ENCODE measurements at regions not wholly inside any gene's neighbourhood (a gene's known extent, or its start where the extent isn't known, plus 50 kb on each side); places are given as distances from the start of the nearest gene placed in this dataset.

DNA sequence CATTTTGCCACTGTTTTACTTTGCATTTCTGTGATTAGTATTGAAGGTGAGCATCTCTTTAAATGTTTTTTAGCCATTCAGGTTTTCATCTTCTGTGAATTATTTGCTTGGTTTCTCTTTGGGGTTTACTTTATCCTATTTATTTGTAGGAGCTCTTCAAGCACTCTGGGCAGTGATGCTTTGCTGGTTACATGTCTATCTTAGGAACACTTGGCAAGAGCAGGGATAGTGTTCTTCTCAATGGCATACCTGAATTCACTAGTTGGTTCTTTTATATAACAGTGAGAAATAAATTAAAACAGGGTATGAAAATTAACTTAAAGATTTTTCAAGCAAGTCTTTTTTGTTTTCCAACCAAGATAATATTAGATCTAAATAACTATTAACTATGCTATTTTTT, 119.7 kb upstream of the BACH2 start:
- CTCF ChIA-PET: interaction anchor here (0.6 kb wide), 1 partner anchor 23 kb away, joined by 3 read pairs; no protein-coding TSS in a partner anchor
- Mint-ChIP-seq H3K4me3 (ENCODE audit: unreplicated experiment) (no peak overlapping the region), H3K36me3 (ENCODE audit: insufficient read depth, unreplicated experiment) (peaks cover 7% of the 10 kb centered on the region), H3K4me1 (ENCODE audit: insufficient read depth, unreplicated experiment) (peaks cover 11% of the 10 kb centered on the region), H3K27ac (ENCODE audit: low read depth, unreplicated experiment) (no peak overlapping the region), H3K27me3 (ENCODE audit: insufficient read depth, unreplicated experiment) (no peaks in the 10 kb centered on the region), H3K9me3 (ENCODE audit: unreplicated experiment) (no peaks in the 10 kb centered on the region)
- intact Hi-C loops (cut with micrococcal nuclease): no loop called here
- POLR2A ChIA-PET: interaction anchor here (0.6 to 1.7 kb wide), 3 partner anchors 10 to 417 kb away, joined by 3 to 8 read pairs (median 3); no protein-coding TSS in a partner anchor
- no peak for DNase-seq (ENCODE audit: unreplicated experiment)
- BruUV-seq (replicated peaks): no TSS peak
- TF ChIP-seq, protein P1, sequence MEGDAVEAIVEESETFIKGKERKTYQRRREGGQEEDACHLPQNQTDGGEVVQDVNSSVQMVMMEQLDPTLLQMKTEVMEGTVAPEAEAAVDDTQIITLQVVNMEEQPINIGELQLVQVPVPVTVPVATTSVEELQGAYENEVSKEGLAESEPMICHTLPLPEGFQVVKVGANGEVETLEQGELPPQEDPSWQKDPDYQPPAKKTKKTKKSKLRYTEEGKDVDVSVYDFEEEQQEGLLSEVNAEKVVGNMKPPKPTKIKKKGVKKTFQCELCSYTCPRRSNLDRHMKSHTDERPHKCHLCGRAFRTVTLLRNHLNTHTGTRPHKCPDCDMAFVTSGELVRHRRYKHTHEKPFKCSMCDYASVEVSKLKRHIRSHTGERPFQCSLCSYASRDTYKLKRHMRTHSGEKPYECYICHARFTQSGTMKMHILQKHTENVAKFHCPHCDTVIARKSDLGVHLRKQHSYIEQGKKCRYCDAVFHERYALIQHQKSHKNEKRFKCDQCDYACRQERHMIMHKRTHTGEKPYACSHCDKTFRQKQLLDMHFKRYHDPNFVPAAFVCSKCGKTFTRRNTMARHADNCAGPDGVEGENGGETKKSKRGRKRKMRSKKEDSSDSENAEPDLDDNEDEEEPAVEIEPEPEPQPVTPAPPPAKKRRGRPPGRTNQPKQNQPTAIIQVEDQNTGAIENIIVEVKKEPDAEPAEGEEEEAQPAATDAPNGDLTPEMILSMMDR (IDR thresholded peaks at IDR 0.05; ENCODE audit: unreplicated experiment): no peak

DNA sequence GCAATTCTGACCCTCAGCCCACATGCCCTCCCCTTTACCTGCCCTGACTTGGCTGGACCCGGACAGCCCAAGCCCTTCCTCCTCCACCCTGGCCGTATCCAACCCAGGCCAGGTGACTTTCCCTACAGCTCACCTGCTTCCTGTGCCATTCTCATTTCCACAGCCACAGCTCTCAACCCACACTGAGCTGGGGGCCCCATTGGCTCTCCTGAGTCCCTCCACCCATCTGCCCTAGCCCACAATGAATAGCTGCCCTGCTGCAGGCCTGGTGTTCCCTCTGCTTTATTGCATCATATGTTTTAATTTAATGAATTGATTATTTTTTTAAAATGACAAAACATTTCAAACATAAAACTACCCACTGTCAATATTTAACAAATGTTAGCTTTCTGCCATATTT, 118.5 kb upstream of the BACH2 start:
- TF ChIP-seq, protein P1 (IDR thresholded peaks at IDR 0.05; ENCODE audit: unreplicated experiment): no peak
- intact Hi-C loops (cut with micrococcal nuclease): no loop called here
- peaks cover 16% of the 10 kb centered on the region for H3K4me1 Mint-ChIP-seq (ENCODE audit: insufficient read depth, unreplicated experiment)
- H3K27ac Mint-ChIP-seq (ENCODE audit: low read depth, unreplicated experiment): no peak overlapping the region
- peaks cover 7% of the 10 kb centered on the region for H3K36me3 Mint-ChIP-seq (ENCODE audit: insufficient read depth, unreplicated experiment)
- ChIA-PET POLR2A (interaction anchor here (1.1 to 1.7 kb wide), 2 partner anchors 9 to 596 kb away, joined by 3 to 8 read pairs; partner anchors contain the start of gene MDN1), CTCF (interaction anchor here (0.6 to 3.1 kb wide), 4 partner anchors 22 to 318 kb away, joined by 3 to 15 read pairs (median 3); no protein-coding TSS in a partner anchor)
- no peaks in the 10 kb centered on the region for H3K9me3 Mint-ChIP-seq (ENCODE audit: unreplicated experiment)
- H3K4me3 Mint-ChIP-seq (ENCODE audit: unreplicated experiment): no peak overlapping the region
- no TSS peak for BruUV-seq (replicated peaks)
- H3K27me3 Mint-ChIP-seq (ENCODE audit: insufficient read depth, unreplicated experiment): no peaks in the 10 kb centered on the region
- no peak for DNase-seq (ENCODE audit: unreplicated experiment)

DNA sequence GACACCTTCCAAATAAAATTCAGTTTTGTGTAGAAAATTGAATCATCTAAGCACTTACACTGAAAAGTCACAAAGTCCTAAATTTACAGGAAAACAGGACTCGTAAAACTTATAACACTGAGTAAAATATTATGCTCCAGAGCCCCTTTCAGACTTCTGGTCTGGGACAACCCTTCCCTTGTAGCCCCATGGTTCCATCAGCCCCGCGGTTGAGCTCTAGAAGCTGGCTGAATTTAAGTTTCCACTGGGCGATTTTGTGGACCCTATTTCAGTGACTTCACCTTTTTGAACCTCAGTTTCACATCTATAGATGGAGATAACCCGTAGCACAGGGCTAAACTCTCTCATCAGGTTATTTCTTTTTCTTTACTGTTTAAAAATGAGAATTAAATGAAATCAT, 117.7 kb upstream of the BACH2 start:
- H3K36me3 Mint-ChIP-seq (ENCODE audit: insufficient read depth, unreplicated experiment): peaks cover 7% of the 10 kb centered on the region

DNA sequence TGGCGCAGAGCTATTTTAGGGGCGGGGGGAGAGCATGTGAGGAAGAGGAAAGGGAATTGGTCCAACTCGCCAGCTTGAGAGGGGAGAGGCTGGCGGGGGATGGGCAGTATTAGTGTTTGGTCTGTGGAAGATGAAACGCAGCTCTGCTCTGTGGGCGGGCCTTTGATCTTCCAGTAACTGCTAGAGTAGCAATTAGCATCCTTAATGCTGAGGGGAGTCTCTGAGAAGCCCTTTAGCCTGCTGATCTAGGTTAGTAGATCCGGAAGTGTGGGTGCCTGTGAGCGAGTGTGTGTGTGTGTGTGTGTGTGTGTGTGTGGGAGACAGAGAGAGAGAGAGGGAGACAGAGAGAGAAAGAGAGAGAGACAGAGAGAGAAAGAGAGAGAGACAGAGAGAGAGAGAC, 117.2 kb upstream of the BACH2 start:
- DNase-seq (ENCODE audit: unreplicated experiment): no peak
- CTCF ChIA-PET: interaction anchor here (0.7 to 3.1 kb wide), 2 partner anchors 21 to 57 kb away, joined by 3 to 15 read pairs; no protein-coding TSS in a partner anchor
- Mint-ChIP-seq H3K9me3 (ENCODE audit: unreplicated experiment) (no peaks in the 10 kb centered on the region), H3K4me1 (ENCODE audit: insufficient read depth, unreplicated experiment) (peaks cover 16% of the 10 kb centered on the region), H3K27ac (ENCODE audit: low read depth, unreplicated experiment) (no peak overlapping the region), H3K4me3 (ENCODE audit: unreplicated experiment) (no peak overlapping the region), H3K36me3 (ENCODE audit: insufficient read depth, unreplicated experiment) (peaks cover 5% of the 10 kb centered on the region), H3K27me3 (ENCODE audit: insufficient read depth, unreplicated experiment) (no peaks in the 10 kb centered on the region)
- intact Hi-C loops (cut with micrococcal nuclease): no loop called here
- TF ChIP-seq, protein P1 (IDR thresholded peaks at IDR 0.05; ENCODE audit: unreplicated experiment): no peak
- POLR2A ChIA-PET: no interaction called here
- BruUV-seq (replicated peaks): no TSS peak

More for the DNA sequence above, 117.7 kb upstream of the BACH2 start:
- DNase-seq (ENCODE audit: unreplicated experiment): no peak
- ChIA-PET POLR2A (no interaction called here), CTCF (interaction anchor here (0.5 to 3.1 kb wide), 3 partner anchors 21 to 58 kb away, joined by 3 to 15 read pairs (median 3); no protein-coding TSS in a partner anchor)
- intact Hi-C loops (cut with micrococcal nuclease): no loop called here
- Mint-ChIP-seq H3K27me3 (ENCODE audit: insufficient read depth, unreplicated experiment) (no peaks in the 10 kb centered on the region), H3K27ac (ENCODE audit: low read depth, unreplicated experiment) (no peak overlapping the region), H3K9me3 (ENCODE audit: unreplicated experiment) (no peaks in the 10 kb centered on the region), H3K4me3 (ENCODE audit: unreplicated experiment) (no peak overlapping the region), H3K4me1 (ENCODE audit: insufficient read depth, unreplicated experiment) (peaks cover 16% of the 10 kb centered on the region)
- TF ChIP-seq, protein P1 (IDR thresholded peaks at IDR 0.05; ENCODE audit: unreplicated experiment): no peak
- BruUV-seq (replicated peaks): no TSS peak

All from MCF 10A (cell line).